T-helper 1 cell treated with Interleukin-12 subunit alpha and Interleukin-12 subunit beta and Interleukin-4 antibody, amounts not matched to agents 30 ng/mL and 1 ng/mL, for 36 hours (primary cell): ENCODE measurements at regions not wholly inside any gene's neighbourhood (a gene's known extent, or its start where the extent isn't known, plus 50 kb on each side); places are given as distances from the start of the nearest gene placed in this dataset.
"Not testable (repeated sequence)": the region's sequence is repeated elsewhere in the genome, so short reads cannot be mapped to it uniquely, and the experiment has no call there.

Source experiments
- intact Hi-C: fragments of 100-400 bp; cut with micrococcal nuclease; formaldehyde crosslinking; loops from one replicate; pipeline ENCODE4 v1.15.1; 2024

GRCh38 chr13:44887515-44887914, 101.8 kb downstream of the NUFIP1 start:
- intact Hi-C loops = no loop called here

- intact Hi-C loops = no loop called here
Observed at GRCh38 chr13:44884076-44884729, 105.1 kb downstream of the NUFIP1 start.

- intact Hi-C loops = loop anchor here (1.0 to 2.0 kb wide), 3 partner anchors 91 to 396 kb away; partner anchors contain the start of gene TSC22D1
Observed at GRCh38 chr13:44879452-44880058, 109.7 kb downstream of the NUFIP1 start.

- intact Hi-C loops = no loop called here
Observed at GRCh38 chr13:44876782-44877324, 112.4 kb downstream of the NUFIP1 start.

- intact Hi-C loops = no loop called here
Observed at GRCh38 chr13:44874886-44875630, 114.2 kb downstream of the NUFIP1 start.

GRCh38 chr13:44874176-44874575, 115.1 kb downstream of the NUFIP1 start:
- intact Hi-C loops = no loop called here

- intact Hi-C loops = no loop called here
Observed at GRCh38 chr13:44873461-44873860, 115.8 kb downstream of the NUFIP1 start.

GRCh38 chr13:44872751-44873150, 116.5 kb downstream of the NUFIP1 start:
- intact Hi-C loops = no loop called here

GRCh38 chr13:44870456-44870929, 118.8 kb downstream of the NUFIP1 start:
- intact Hi-C loops = no loop called here

- intact Hi-C loops = no loop called here
Observed at GRCh38 chr13:44869167-44869566, 120.1 kb downstream of the NUFIP1 start.

GRCh38 chr13:44868397-44868796, 120.9 kb downstream of the NUFIP1 start:
- intact Hi-C loops = no loop called here

GRCh38 chr13:44867825-44868224, 121.4 kb downstream of the NUFIP1 start:
- intact Hi-C loops = no loop called here

GRCh38 chr13:44866411-44866911, 122.8 kb downstream of the NUFIP1 start:
- intact Hi-C loops = no loop called here

GRCh38 chr13:44865722-44866410, 123.4 kb downstream of the NUFIP1 start:
- intact Hi-C loops = no loop called here

- intact Hi-C loops = not testable (repeated sequence)
Observed at GRCh38 chr13:44863641-44864040, 125.6 kb downstream of the NUFIP1 start.

- intact Hi-C loops = no loop called here
Observed at GRCh38 chr13:44860454-44860853, 128.8 kb downstream of the NUFIP1 start.

GRCh38 chr13:44857736-44858135, 131.5 kb downstream of the NUFIP1 start:
- intact Hi-C loops = loop anchor here (5.0 kb wide), 1 partner anchor 915 kb away; no protein-coding TSS in a partner anchor

- intact Hi-C loops = loop anchor here (5.0 kb wide), 1 partner anchor 915 kb away; no protein-coding TSS in a partner anchor
Observed at GRCh38 chr13:44857061-44857460, 132.2 kb downstream of the NUFIP1 start.

GRCh38 chr13:44855860-44856259, 133.4 kb downstream of the NUFIP1 start:
- intact Hi-C loops = loop anchor here (5.0 kb wide), 1 partner anchor 914 kb away; no protein-coding TSS in a partner anchor

GRCh38 chr13:44854313-44855060, 134.8 kb downstream of the NUFIP1 start:
- intact Hi-C loops = loop anchor here (5.0 kb wide), 1 partner anchor 912 kb away; no protein-coding TSS in a partner anchor
